ACHN (cell line): ENCODE measurements at regions not wholly inside any gene's neighbourhood (a gene's known extent, or its start where the extent isn't known, plus 50 kb on each side); places are given as distances from the start of the nearest gene placed in this dataset.
"Not testable (repeated sequence)": the region's sequence is repeated elsewhere in the genome, so short reads cannot be mapped to it uniquely, and the experiment has no call there.

ENCODE experiments used
- DNase-seq: peaks from one replicate; pipeline ENCODE4 v3.0.0-alpha.2; 2015
- in situ Hi-C: cut with HindIII; loops from 2 replicates; pipeline ENCODE4 v1.10.0; 2017; ENCODE audit warnings: low sequenced_read_pairs, low pct_ligation_motif_present, low pct_unique_long_range_greater_than_20kb

DNA sequence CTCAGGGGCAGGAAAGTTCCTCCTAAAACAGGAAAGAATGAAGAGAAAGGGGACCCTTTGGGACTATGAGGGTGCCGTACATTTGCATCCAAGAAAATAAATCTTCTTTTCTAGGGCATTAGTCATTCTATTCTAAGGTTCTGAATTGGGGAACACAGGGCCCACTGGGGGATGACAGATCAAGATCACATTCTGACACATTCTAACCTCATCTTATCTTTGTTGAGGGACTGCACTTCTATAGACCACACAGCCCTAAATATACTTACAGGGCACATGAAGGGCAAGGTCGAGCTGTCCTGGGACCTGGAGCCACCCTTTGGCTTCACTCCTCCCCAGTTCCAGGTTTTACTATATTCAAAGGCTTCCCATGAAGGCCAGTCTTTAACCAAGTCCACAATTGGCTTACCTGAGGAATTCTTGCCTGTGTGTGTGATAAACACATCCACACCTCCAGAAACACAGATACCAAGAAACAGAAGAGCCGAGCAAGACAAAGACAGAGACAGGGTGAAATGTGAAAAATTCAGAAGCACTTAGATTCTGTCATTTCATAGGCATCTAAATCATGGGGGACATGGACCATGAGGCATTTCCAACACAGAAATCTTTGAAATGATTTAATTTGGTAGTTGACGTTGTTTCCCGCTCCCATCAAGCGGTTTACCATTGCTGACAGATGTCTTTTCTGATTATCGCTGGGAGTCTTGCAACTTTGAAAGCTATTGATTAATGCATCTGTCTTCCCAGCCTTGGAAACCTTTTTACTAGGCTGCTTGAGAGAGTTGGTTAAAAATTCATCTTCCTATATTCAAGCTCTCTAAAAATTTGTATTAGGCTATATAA lies 75.8 kb downstream of the CCDC71L start:
- in situ Hi-C loops: no loop called here

DNA sequence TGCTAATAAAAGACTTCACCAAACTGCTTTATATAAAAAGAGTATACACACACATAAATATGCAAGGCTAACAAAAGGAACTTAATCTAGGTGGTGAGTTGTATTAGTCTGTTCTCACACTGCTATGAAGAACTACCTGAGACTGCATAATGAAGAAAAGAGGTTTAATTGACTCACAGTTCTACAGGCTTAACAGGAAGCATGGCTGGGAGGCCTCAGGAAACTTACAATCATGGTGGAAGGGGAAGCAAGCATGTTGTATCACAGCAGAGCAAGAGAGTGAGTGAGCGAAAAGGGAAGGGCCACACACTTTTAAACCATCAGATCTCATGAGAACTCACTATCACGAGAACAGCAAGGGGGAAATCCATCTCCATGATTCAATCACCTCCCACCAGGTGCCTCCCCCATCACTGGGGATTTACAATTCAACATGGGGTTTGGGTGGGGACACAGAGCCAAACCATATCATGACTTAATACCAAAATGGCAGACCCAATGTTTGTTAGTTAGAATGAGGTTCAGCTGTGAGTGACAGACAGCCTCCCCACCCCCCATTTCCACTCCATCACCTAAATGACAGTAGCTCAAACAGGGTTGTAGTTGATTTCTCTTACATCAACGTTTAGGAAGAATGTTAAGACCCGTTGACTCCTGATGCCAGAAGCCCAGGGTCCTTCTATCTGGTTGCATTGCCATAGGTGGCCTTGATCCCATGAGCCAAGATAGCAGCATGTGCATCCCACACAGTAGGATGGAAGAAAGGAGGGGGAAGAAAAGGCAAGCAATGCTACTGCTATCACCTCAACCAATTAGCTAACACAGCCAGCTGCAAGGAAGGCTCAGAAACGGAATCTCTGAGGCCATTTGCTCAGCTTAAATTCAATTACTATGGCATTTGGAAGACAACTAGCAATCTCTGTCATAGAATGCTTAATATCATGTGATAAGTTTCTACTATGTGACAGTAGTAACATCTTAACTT lies 77.0 kb downstream of the CCDC71L start:
- in situ Hi-C loops: no loop called here
- DNase-seq: no peak

More for the DNA sequence above, 75.8 kb downstream of the CCDC71L start:
- no peak for DNase-seq

DNA sequence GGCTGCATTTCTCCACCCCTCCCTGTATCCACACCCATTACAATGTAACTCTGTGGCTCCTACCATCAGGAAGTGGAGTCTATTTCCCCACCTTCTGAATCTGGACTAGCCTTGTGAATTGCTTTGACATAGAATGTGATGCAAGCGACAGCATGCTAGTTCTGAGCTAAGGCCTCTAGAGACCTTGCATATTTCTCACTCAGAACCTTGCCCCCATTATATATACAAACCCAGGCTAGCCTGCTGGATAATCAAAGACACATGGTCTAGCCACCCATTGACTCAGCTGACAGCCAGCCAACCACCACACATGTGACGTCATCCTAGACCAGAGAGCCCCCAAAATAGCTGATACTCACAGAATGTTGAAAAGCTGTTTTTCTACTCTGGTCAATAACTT lies 77.9 kb downstream of the CCDC71L start:
- DNase-seq: no peak
- in situ Hi-C loops: no loop called here

DNA sequence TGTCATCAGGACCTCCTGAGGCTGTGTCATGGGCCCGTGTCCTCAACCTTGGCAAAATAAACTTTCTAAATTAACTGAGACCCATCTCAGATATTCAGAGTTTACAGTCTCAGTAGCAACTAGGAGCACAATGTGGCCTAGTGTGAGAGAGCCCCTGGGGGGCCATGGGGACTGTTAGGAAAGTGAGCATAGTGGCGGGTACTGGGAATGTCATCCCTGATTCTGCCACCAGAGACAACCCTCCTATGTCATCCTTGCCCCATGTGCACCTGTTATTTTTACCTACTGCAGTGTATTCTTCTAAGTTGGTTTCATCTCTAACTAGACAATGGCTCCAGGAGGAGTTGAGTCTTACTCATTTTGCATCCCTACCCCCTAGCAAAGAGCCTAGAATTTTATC lies 78.6 kb downstream of the CCDC71L start:
- in situ Hi-C loops: no loop called here
- DNase-seq: no peak

DNA sequence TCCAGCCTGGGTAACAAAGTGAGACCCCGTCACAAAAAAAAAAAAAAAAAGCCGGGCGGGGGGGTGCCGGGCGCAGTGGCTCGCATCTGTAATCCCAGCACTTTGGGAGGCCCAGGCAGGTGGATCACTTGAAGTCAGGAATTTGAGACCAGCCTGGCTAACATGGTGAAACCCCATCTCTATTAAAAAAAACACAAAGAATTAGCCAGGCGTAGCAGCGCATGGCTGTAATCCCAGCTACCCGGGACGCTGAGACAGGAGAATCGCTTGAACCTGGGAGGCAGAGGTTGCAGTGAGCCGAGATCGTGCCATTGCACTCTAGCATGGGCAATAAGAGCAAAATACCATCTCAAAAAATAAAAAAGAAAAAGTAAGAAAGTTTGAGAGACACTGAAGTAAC lies 81.9 kb downstream of the CCDC71L start:
- in situ Hi-C loops, DNase-seq: not testable (repeated sequence)

DNA sequence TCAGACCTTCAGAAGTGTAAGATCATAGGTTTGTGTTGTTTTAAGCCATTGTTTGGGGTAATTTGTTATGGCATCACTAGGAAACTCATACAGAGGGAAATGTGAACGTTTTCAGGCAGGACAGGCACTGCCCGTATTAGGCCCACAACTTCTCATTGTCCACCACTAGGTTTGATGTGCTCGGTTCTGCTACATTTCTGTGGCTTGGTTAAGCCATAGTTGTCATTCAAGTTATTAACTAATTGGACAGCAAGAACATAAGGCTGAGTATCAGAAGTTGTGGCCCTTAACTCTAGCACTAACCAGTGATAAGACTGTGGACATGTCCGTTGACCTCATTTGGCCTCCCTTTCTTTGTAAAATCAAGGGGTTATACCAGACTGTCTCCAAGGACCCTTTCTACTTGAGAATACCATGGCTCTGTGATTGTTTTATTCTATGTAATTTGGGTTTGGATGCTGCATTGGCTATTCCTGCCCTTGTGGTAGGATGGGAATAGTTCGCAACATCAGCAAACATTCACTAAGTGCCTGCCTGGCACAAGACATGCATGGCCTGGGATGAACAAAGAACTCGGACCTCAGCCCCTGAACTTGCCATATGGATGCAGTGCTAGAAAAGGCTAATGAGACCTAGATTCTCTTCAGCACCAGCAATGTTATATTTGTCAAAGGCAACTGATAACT lies 85.7 kb downstream of the CCDC71L start:
- in situ Hi-C loops: no loop called here
- no peak for DNase-seq

DNA sequence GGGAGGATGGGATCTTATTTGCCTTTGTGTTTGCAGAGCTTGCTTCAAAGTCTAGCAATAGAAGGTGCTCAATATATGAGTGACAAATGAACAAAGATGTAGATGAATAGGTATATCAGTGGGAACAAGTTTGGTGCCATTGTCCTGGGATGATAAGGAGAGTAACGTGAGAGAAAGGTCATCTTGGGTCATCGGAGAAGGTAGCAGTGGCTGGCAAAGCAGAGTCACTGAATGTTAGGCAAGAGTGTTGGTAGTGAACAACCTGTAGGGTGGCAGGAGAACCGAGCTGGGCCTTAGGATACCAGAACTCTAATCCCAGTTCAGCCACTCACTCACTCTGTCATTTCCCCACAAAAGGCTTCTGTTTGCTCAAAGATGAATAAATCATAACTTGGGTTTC lies 87.2 kb downstream of the CCDC71L start:
- no peak for DNase-seq
- in situ Hi-C loops: no loop called here

DNA sequence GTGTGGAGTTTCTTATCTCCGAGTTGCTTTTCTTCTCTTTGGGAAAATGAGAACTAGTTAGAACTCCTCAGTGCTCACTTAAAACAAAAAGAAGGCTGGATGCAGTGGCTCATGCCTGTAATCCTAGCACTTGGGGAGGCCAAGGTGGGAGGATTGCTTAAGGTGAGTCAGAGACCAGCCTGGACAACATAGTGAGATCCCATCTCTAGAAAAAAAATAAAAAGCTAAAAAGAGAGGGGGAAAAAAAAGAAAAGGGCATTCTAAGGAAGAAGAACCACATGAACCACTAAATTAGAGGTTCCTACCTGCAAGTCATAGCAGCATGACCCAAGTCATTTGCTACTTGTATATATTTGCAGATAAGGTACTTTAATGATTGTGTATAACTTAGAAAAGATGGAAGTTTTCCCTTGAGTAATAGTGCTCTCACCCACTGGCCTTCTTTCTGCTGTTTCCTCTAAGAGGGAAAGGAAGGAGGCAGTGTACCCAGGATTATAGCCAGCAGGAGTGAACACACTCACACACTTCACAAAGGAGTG lies 87.8 kb downstream of the CCDC71L start:
- DNase-seq: no peak
- in situ Hi-C loops: no loop called here

DNA sequence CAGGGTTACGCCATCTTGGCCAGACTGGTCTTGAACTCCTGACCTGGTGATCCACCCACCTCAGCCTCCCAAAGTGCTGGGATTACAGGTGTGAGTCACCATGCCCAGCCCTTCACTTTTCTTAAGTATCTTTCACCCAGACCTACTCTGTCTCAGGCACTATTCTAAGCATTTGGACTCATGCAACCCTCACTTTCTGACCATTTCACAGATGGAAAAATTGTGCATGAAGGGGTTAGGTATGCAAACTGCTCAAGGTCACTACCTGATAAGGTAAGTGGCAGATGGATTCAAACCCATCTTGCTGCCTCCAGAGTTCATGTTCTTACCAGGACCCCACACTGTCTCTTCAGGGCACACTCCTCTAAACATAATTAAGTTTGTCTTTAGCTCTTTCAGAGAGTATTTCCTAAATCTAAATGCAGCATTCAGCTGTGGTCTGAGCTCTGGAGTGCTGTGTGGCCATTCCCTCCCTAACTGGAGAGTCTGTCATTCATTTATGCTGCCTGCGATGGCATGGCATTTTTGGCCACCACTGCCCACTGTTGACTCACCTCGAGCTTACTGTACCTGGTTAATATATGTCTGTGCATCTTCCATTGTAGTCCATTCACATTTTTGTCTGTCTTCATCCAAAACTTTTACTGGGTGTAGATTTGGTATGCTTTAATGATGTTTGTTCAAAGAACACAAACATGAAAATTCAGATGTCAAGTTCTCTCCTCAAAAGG lies 88.4 kb downstream of the CCDC71L start:
- in situ Hi-C loops: no loop called here

DNA sequence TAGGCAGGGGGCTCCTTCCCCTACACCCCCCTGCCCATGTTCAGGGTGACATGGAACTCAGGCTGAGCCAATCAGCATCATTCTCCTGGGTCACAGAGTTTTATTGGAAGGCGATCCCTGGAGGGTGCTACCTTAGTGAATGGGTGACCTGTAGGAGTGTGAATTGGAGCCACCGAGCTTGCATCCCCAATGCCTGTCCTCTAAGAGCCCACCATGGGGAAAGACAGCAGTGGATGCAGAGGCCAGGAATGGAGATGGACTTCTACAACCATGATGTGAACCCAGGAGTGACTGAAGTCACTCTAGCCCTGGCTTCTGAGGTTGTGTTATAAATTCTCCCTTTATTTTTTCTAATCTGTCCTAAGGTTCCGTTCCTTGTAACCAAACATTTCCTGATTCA lies 89.4 kb downstream of the CCDC71L start:
- in situ Hi-C loops: no loop called here

More for the DNA sequence above, 88.4 kb downstream of the CCDC71L start:
- peak; percentile 13 for DNase-seq

DNA sequence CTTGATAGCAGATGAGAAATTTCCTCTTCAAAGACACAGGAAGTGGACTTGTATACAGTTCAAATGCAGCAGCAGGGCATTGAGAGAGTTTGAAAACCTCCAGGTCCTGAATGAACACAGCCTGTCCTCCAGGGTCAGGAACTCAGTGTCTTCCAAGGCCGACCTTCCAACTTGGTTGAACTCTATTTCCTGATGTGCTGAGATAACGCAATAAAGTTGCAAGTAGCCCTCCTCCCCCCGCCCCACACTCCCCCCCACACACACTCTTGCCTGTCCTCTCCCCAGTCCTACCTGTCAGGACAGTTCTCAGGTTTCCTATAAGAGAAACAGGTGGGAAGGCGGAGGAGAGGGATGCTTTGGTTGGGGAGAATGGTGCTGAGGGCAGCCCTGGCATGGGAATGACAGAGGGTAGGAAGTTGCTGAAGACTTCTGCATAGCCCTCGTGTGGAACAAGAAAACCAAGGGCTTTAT lies 90.0 kb downstream of the CCDC71L start:
- in situ Hi-C loops: no loop called here
- DNase-seq: no peak

More for the DNA sequence above, 89.4 kb downstream of the CCDC71L start:
- DNase-seq: no peak

DNA sequence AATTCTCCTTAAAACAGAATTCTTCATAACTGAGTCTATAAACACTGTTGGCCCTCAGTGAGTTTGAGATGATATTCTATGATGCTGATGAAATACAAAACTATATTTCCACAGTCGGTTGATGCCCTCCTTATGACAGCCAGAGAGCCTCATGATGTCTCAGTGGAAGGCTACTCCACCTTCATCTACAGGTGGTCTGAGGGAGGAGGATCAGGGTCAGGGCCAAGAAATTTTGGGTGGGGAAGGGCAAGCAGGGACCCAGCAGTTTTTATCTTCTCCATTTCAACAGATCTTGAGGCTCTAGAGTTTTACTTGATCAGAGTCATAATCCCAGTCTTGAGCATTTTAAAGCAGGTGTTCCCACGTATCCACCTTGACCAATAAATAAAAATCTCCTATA lies 90.8 kb downstream of the CCDC71L start:
- DNase-seq: no peak
- in situ Hi-C loops: no loop called here

DNA sequence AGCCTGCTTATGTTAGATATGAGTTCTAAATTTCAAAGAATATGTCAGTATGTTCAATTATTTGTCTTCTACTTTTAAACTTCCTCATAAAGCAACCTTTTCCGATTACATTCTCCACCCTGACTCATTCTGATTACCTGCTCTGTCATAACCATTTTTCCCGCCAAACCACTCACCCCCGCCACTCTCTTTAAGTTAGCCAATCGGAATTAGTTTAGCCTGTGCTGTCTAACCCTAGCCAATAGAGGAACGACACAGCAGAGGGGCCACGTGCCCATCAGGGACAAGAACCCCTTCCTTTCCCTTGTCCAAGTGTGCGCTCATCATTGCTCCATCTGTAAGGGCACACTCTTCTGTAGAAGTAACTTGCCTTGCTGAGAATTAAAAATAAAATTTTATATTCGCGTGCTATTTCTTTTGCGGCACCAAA lies 91.4 kb downstream of the CCDC71L start:
- no peak for DNase-seq
- in situ Hi-C loops: no loop called here

DNA sequence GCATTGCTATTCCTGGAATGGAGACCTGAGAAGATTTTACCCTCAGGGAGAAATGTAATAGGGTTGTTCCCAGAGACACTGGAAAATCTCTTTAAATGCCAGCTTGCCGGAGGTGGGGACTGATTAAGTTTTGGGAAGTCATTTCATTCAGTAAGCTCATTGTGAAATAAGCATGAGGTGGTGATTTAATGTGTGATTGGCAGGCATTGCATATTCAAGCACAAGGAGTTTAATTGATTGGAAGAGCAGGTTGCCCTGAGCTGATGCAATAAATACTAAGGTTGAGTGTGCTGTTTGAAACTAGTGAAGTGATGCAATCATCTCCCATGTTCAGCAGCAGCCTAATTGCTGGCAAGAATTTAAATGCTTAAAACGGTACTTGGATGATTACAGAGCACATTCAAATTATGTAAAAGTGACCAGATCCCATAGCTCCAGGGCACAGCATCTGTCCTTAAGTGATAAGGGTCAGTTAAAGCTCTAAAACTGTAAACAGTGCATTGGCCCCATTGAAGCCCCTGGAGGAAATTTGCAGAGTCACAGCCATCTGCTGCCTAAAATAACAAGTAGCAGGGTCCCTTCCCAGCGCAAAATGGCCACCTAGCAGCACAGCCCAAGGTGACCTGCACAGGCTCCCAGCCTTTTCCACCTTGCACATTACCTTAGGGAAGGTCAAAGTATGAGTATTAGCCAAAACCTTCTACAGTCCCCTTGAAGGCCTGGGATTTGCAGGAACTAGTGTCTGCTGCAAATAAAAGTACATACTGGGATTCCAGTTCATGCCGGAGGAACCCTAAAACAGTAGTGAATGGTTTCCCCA lies 92.1 kb downstream of the CCDC71L start:
- no peak for DNase-seq
- in situ Hi-C loops: no loop called here

DNA sequence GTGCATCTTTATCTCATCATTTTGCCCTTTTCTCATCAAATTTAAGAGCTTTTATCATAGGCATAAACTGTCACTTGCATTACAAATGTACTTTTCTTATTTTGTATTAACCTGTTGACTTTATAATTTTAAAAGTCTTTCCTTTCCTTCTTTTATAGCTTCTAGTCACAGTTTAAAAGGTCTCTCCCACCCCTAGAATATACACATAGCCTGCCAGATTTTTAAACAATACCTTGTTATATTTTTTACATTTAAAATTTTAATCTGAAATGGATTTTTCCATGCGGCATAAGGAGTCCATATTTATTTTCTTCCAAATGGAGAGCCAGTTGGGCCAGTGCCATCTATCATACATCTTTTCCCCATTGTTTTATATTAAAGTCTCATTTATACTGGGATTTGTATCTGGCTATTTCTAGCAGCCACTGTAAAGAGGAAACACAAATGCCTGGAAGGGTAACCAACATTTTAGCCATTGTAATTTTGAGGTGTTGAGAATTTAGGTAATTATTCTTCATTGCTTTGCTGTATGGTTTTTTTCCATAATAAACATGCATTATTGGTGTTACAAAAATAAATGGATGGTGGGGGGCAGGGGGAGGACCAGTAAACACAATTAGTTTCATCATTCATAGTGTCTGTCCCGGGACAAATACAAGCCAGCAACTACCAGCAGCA lies 92.8 kb downstream of the CCDC71L start:
- in situ Hi-C loops: no loop called here
- DNase-seq: no peak

DNA sequence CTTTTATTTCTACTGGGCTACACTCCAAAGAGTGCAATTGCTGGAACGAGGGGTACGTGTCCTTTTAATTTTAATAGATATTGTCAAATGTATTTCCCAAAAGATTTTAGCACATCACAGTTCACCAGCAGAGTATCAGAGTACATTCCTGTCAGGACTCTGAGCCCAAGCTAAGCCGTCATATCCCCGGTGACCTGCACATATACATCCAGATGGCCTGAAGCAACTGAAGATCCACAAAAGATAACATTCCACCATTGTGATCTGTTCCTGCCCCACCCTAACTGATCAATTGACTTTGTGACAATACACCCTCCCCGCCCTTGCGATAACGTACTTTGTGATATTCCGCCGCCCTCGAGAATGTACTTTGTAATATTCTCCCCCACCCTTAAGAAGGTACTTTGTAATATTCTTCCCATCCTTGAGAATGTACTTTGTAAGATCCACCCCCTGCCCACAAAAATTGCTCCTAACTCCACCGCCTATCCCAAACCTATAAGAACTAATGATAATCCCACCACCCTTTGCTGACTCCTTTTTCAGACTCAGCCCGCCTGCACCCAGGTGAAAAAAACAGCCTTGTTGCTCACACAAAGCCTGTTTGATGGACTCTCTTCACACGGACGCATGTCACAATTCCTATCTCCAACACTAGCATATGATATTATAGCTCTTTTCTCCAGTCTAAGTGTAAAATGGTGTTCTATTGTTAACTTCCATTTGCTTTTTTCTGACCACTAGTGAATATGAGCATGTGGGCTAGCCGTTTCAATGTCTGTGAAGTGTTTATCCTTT lies 93.6 kb downstream of the CCDC71L start:
- in situ Hi-C loops: not testable (repeated sequence)

More for the DNA sequence above, 93.6 kb downstream of the CCDC71L start:
- DNase-seq: not testable (repeated sequence)
